GM12892 (cell line): ENCODE measurements at regions not wholly inside any gene's neighbourhood (a gene's known extent, or its start where the extent isn't known, plus 50 kb on each side); places are given as distances from the start of the nearest gene placed in this dataset.

Source experiments
- POLR2A ChIP-seq: IDR thresholded peaks from 2 replicates; pipeline ENCODE4 v1.6.1; 2011; ENCODE audit warnings: low read depth, low read length, control low read depth
- POLR2AphosphoS5 ChIP-seq: IDR thresholded peaks from 2 replicates; pipeline ENCODE4 v1.6.1; 2011; ENCODE audit warnings: low read depth, low read length, control low read depth
- TAF1 ChIP-seq: IDR thresholded peaks from 2 replicates; pipeline ENCODE4 v1.6.1; 2011; ENCODE audit warnings: low read depth, mild to moderate bottlenecking, control low read depth, low read length, borderline replicate concordance

GRCh38 chr12:54723379-54724256, 75.5 kb upstream of the DCD start:
- TF ChIP-seq POLR2AphosphoS5 (no peak), TAF1 (no peak), POLR2A (no peak)
